CD4-positive, alpha-beta T cell (primary cell): ENCODE measurements at regions not wholly inside any gene's neighbourhood (a gene's known extent, or its start where the extent isn't known, plus 50 kb on each side); places are given as distances from the start of the nearest gene placed in this dataset.

Experiments
- ATAC-seq: fragments of 200-7000 bp; cut with Tn5 transposase; one replicate; pipeline ENCODE4 v1.10.0; 2022; ENCODE audit warnings: mild to moderate bottlenecking; ENCODE audit not compliant: poor library complexity
- CTCF ChIA-PET: fragments of 350-600 bp; sonication (Branson Sonifier 250); formaldehyde crosslinking; loops from one replicate; lab custom pipeline; 2021; ENCODE audit warnings: antibody characterized with exemption, inconsistent platforms; lab: Charles Lee
- POLR2A ChIA-PET: fragments of 350-600 bp; sonication (Branson Sonifier 250); formaldehyde crosslinking; loops from one replicate; lab custom pipeline; 2021; ENCODE audit warnings: antibody characterized with exemption, inconsistent platforms; lab: Charles Lee
- DNase-seq, 14 experiments: peaks; one replicate each; pipeline ENCODE4 v3.0.0-alpha.2; 2013 to 2020; ENCODE audit warnings: mixed read lengths in 2 of 14
- H3K27ac ChIP-seq, 2 donors: one replicate each; pipeline versions ENCODE4 v1.5.1 to v1.7.0; 2013; ENCODE audit warnings: low read length in 2 of 2, low read depth in 1 of 2, mild to moderate bottlenecking in 1 of 2
- H3K27me3 ChIP-seq, 2 experiments: 1 replicate in 1 of 2; 2 replicates in 1 of 2; pipeline versions ENCODE4 v1.6.1 to v1.7.0; 2013; ENCODE audit warnings: low read length in 2 of 2, control low read depth in 1 of 2, mild to moderate bottlenecking in 1 of 2, moderate library complexity in 1 of 2; ENCODE audit not compliant: insufficient read depth in 2 of 2, control insufficient read depth in 1 of 2
- H3K36me3 ChIP-seq: one replicate; pipeline ENCODE4 v1.6.1; 2013; ENCODE audit warnings: low read length, control low read depth; ENCODE audit not compliant: insufficient read depth
- H3K4me1 ChIP-seq: one replicate; pipeline ENCODE4 v1.6.1; 2013; ENCODE audit warnings: low read length, control low read depth; ENCODE audit not compliant: insufficient read depth
- H3K4me3 ChIP-seq: one replicate; pipeline ENCODE4 v1.5.1; 2013; ENCODE audit warnings: mild to moderate bottlenecking, low read length, moderate library complexity
- H3K9me3 ChIP-seq, 2 experiments: 1 replicate in 1 of 2; 2 replicates in 1 of 2; pipeline versions ENCODE4 v1.6.1 to v1.7.0; 2013; ENCODE audit warnings: low read length in 2 of 2, mild to moderate bottlenecking in 2 of 2, control low read depth in 1 of 2, moderate library complexity in 1 of 2; ENCODE audit not compliant: control insufficient read depth in 1 of 2, insufficient read depth in 1 of 2
- H3K27ac Mint-ChIP-seq: one replicate; pipeline ENCODE4 v1.8.0; 2020; ENCODE audit warnings: mixed read lengths
- H3K27me3 Mint-ChIP-seq: one replicate; pipeline ENCODE4 v1.8.0; 2021; ENCODE audit warnings: mixed read lengths
- H3K36me3 Mint-ChIP-seq: one replicate; pipeline ENCODE4 v1.8.0; 2021; ENCODE audit warnings: low read depth, mixed read lengths
- H3K4me1 Mint-ChIP-seq: one replicate; pipeline ENCODE4 v1.8.0; 2021; ENCODE audit warnings: low read depth, mixed read lengths
- H3K4me3 Mint-ChIP-seq: one replicate; pipeline ENCODE4 v1.8.0; 2020; ENCODE audit warnings: mild to moderate bottlenecking, mixed read lengths
- H3K9me3 Mint-ChIP-seq: one replicate; pipeline ENCODE4 v1.8.0; 2020; ENCODE audit warnings: mixed read lengths
- CTCF ChIP-seq: fragments of 200-600 bp; IDR thresholded peaks from one replicate; pipeline ENCODE4 v1.8.0; 2022; ENCODE audit warnings: antibody characterized with exemption, mild to moderate bottlenecking
- intact Hi-C, 2 experiments: fragments of 100-400 bp; cut with DNase I in 1 of 2; cut with micrococcal nuclease in 1 of 2; formaldehyde crosslinking; loops; one replicate each; pipeline versions ENCODE4 v1.15.1 to v1.9.0; 2023 to 2025; cut with DNase I, micrococcal nuclease

GRCh38 chr4:184954482-184954881, 63.8 kb upstream of the HELT start:
- DNase-seq (no peak), ATAC-seq (no peak)
- peaks cover 6% of the 10 kb centered on the region for H3K4me1 Mint-ChIP-seq
- intact Hi-C loops: no loop called here
- no peaks in the 10 kb centered on the region for H3K36me3 Mint-ChIP-seq
- Histone ChIP-seq H3K27ac (no peak overlapping the region), H3K36me3 (no peaks in the 10 kb centered on the region), H3K4me1 (no peaks in the 10 kb centered on the region), H3K4me3 (no peak overlapping the region), H3K27me3 (peaks cover 3 to 8% of the 10 kb centered on the region in 2 experiments), H3K9me3 (peaks cover 0 to 3% of the 10 kb centered on the region in 2 experiments)
- no peak for TF ChIP-seq CTCF
- H3K9me3 Mint-ChIP-seq: no peaks in the 10 kb centered on the region
- no peak overlapping the region for H3K4me3 Mint-ChIP-seq
- POLR2A ChIA-PET: no interaction called here
- peaks cover 13% of the 10 kb centered on the region for H3K27me3 Mint-ChIP-seq
- no peak overlapping the region for H3K27ac Mint-ChIP-seq
- CTCF ChIA-PET: no interaction called here

GRCh38 chr4:184955116-184955515, 63.2 kb upstream of the HELT start:
- Mint-ChIP-seq H3K27ac (no peak overlapping the region), H3K4me1 (peaks cover 6% of the 10 kb centered on the region), H3K9me3 (no peaks in the 10 kb centered on the region), H3K27me3 (peaks cover 8% of the 10 kb centered on the region), H3K4me3 (no peak overlapping the region), H3K36me3 (no peaks in the 10 kb centered on the region)
- Histone ChIP-seq H3K4me3 (no peak overlapping the region), H3K27ac (no peak overlapping the region), H3K27me3 (peaks cover 1 to 3% of the 10 kb centered on the region in 2 experiments), H3K4me1 (no peaks in the 10 kb centered on the region), H3K9me3 (peaks cover 0 to under 1% of the 10 kb centered on the region in 2 experiments), H3K36me3 (no peaks in the 10 kb centered on the region)
- no peak for TF ChIP-seq CTCF
- DNase-seq (no peak), ATAC-seq (no peak)
- ChIA-PET CTCF (no interaction called here), POLR2A (no interaction called here)
- intact Hi-C loops: no loop called here

- Mint-ChIP-seq H3K4me3 (no peak overlapping the region), H3K27me3 (peaks cover 8% of the 10 kb centered on the region)
- no peak for DNase-seq
Measured at GRCh38 chr4:184955636-184956035, 62.7 kb upstream of the HELT start.

More at GRCh38 chr4:184955636-184956035, 62.7 kb upstream of the HELT start:
- Mint-ChIP-seq H3K4me1 (peaks cover 6% of the 10 kb centered on the region), H3K9me3 (no peaks in the 10 kb centered on the region), H3K36me3 (no peaks in the 10 kb centered on the region), H3K27ac (no peak overlapping the region)
- POLR2A ChIA-PET: no interaction called here
- H3K27me3 ChIP-seq: peaks cover 0 to 3% of the 10 kb centered on the region in 2 experiments
- no peaks in the 10 kb centered on the region for H3K9me3 ChIP-seq
- no peak for TF ChIP-seq CTCF
- no peaks in the 10 kb centered on the region for H3K4me1 ChIP-seq
- intact Hi-C loops: no loop called here
- CTCF ChIA-PET: no interaction called here
- H3K27ac ChIP-seq: no peak overlapping the region
- H3K36me3 ChIP-seq: no peaks in the 10 kb centered on the region
- H3K4me3 ChIP-seq: no peak overlapping the region
- no peak for ATAC-seq
